LoVo (cell line): ENCODE measurements at regions not wholly inside any gene's neighbourhood (a gene's known extent, or its start where the extent isn't known, plus 50 kb on each side); places are given as distances from the start of the nearest gene placed in this dataset.
"Not testable (repeated sequence)": the region's sequence is repeated elsewhere in the genome, so short reads cannot be mapped to it uniquely, and the experiment has no call there.

Source experiments
- DNase-seq: peaks from one replicate; pipeline ENCODE4 v3.0.0-alpha.2; 2016; ENCODE audit warnings: low spot score

- DNase-seq: no peak
These were observed 54.7 kb upstream of the NRIP1 start for GRCh38 chr21:15119486-15119885.

- DNase-seq: no peak
These were observed 56.4 kb upstream of the NRIP1 start for GRCh38 chr21:15121097-15121654.

DNA sequence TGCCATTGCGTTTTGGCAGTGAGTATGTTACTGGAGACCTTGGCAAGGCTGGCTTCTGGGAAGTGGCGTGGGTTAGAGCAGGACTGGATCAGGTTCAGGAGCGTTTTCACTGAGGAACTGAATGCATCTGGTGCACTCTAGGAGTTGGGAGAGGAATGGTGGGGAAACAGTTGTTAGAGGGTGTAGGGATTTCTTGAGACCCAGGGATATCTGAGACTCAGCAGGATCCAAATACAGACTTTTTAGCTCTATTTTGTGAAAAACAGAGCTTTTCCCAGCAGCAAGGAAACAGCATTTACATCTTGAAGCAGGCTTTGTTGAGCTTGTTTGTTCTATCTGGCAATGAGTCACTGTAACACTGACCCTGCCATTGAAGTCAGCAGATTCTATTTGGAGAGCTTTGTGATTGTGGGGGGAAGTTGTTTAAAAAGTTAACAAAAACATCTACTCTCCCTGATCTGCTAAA is 56.9 kb upstream of the NRIP1 start:
- DNase-seq: peak; percentile 9

- no peak for DNase-seq
These were observed 57.4 kb upstream of the NRIP1 start for GRCh38 chr21:15122241-15122640.

DNA sequence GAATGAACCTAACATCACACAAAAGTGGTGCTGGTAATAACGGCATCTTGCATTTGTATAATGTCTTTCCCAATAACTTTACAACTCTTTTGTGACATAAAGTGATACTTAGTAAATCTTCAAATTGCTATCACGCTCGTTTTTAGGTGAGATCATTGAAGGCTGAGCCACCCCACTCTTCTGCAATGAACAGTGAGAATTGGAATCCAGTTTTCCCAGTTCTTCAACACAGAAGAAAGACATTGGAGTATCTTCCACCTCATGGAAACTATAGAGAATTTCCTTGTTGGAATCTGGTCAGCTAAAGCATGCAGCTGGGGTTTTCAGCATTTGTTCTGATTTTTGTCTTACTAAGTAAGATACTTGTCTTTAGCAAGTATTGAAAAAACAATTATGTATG is 59.9 kb upstream of the NRIP1 start:
- DNase-seq: no peak

GRCh38 chr21:15126948-15127347 is 62.1 kb upstream of the NRIP1 start:
- DNase-seq: no peak

DNA sequence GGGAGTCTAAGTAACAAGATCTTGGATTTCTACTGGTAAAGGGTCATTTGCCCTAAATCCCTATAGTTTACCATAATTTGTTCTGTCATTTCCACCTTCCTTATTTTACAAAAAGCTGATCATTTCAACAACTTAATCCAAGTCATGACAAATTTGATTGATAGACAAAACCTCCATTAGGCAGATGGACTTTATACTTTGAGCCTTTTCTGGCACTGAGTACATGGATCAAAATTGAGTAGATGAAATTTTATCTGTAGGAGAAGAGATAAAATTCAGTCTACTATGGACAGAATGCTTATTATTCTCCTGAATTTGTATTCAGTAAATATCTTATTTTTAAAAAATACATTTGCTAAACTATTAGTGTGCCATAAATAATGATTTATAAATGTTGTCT is 62.6 kb upstream of the NRIP1 start:
- DNase-seq: no peak

- DNase-seq: no peak
These were observed 63.5 kb upstream of the NRIP1 start for GRCh38 chr21:15128267-15128666.

- not testable (repeated sequence) for DNase-seq
These were observed 63.9 kb upstream of the NRIP1 start for GRCh38 chr21:15128714-15129113.

DNA sequence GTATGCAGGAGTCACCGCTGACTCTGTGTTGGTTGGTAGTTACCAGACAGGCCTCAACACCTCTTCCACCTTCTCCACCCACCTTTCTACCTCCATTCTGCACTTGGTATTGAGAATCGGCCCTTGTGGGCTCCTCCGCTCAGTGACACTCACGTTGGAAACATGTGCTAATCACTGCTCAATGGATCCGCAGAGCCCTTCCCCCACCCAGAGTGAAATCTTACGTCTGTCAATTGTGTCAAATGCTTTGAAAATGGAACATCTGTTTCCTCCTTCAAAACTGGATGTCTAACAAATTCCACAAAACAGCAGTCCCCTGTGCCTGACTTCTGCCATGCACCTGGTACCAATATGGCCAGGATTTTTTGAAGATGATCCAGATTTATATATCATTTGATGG is 65.5 kb upstream of the NRIP1 start:
- no peak for DNase-seq

GRCh38 chr21:15130751-15131150 is 66.0 kb upstream of the NRIP1 start:
- no peak for DNase-seq

- DNase-seq: no peak
These were observed 68.0 kb upstream of the NRIP1 start for GRCh38 chr21:15132781-15133180.

DNA sequence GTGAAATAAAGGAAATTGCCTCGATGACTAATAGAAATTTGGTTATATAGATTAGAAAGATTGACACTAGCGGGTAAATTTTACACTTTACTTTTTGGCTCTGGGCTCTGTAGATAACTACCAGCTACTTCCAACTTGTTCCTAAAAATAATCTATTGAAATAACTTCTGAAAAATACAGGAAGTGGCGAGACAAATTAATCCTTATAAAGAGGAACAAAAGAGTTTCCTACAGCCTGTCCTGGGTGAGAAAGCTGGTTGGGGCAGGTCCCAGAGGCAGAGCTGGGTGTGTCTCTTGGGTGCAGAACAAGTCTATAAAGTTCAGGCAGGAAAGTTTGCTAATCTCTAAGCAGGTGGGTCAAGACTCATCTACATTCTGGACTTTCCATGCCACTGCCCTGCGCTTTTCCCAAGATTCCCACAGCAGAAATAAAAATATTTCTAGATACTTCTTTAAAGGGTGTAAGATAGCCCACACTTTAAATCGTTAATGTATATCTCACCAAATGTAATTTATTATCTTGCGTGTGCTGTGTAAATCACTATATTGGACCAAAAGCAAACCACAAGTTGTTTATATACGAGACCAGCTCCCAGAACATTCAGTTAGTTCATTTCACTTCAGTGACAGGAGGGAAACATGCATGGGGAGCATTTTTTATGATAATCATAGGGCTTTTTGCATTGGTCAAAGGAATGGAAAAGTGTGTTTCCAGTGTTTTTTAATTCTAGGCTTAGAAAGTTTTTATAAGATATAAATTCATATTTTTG is 70.1 kb upstream of the NRIP1 start:
- peak; percentile 41 for DNase-seq

DNA sequence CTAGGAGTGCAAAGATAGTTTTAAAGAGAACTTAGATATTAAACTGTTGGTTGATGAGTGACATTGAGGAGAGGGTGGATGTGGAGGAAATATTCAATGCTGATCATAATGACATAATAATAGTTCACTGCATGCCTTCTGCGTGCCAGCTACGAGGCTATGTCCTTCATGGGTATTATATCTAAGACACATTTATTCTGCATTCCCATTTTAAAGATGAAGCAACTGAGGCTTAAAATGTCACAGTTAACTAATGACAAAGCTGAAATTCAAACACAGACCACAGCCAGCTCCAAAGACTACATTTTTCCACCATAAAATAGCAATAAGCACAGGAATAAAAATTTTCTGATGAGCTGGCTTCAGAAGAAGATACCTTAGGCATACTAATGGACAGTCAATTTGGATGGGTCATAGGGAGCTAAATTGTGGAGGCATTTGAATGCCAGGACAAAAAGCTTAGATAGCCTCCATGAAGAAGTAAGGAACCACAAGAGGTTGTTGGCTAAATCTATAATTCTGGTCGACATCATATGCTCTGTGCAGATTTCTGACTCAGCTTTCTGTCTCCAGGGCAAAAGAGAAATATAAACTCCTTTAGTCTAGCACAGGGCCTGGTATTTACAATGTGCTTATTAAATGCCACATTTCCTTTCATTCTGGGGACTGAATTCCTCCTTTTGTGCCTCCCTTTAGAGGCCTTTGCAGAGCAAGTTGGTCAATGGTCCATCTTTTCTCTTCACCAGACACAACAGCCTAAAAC is 71.2 kb upstream of the NRIP1 start:
- DNase-seq: no peak

GRCh38 chr21:15138490-15138889 is 73.7 kb upstream of the NRIP1 start:
- peak; percentile 48 for DNase-seq

GRCh38 chr21:15139898-15140297 is 75.1 kb upstream of the NRIP1 start:
- DNase-seq: peak; percentile 4

DNA sequence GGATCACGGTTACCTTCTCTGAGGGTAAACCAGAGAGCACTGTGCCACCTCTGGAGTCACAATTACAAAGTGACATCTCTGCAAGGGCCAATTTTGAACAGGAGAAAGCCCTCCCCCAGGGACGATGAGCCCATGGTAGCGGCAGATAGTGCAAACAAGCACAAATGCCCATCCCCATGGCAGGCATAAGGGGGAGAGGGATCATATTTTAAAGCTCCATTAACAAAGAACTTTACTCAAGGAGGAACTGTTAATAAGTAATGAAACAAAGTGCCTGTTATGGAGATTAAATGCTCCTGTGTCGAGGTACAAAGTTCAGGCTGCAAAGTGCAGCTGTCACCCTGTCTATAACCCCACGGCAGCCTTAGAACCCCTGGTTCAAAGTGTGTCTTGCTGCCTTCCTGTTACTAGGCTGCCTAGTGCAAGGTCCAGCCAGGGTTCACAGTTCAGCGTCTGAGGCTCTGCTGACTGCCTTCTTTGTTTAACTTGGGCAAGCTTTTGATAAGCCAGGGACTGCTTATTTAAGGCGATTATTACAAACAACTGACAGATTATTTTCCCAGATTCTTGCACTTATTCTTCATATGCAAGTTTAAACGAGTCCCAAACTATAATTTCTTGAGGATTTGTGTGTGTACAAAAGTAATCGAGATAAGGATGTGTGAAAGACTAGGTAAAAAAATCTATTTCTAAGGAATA is 75.7 kb upstream of the NRIP1 start:
- DNase-seq: peak; percentile 85

- peak; percentile 68 for DNase-seq
These were observed 76.6 kb upstream of the NRIP1 start for GRCh38 chr21:15141261-15141970.

DNA sequence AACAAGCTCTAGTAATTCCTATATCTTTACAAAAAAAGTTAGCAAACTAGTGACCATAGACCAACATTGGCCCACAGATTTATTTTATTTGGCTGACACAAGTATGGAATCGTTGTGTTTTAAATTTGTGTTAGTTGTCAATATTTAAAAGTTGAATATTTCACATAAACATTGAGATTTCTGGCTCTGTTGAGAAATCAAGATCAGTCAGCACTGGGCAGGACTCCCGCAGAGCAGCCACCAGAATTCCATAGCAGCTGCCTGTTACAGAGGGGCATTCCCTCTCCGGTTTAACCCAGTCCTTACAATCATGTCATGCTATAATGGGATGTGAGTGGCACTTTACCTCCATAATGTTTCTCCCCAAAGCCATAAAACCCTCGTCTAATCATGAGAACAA is 79.2 kb upstream of the NRIP1 start:
- no peak for DNase-seq

DNA sequence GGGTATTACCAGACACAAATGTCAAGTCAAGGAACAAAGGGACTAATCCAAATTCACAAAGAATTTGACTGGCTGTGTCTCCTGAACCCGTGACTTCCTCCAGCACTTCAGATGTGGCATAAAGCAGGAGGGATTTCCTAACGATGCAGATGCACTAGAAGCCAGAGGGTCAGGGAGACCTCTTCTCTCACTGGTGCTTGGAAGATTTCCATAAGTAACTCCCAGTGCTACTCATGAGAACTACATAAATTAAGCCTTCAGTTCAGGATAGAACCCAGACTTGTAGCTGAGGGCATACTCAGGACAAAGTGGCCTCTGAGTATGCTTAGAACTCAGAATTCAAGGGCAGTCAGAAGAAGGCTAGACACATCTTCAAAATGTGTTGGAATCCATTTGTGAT is 83.6 kb upstream of the NRIP1 start:
- DNase-seq: no peak

- DNase-seq: no peak
These were observed 84.9 kb upstream of the NRIP1 start for GRCh38 chr21:15149600-15150224.
